ENCODE measurements at regions not wholly inside any gene's neighbourhood (a gene's known extent, or its start where the extent isn't known, plus 50 kb on each side); places are given as distances from the start of the nearest gene placed in this dataset.

DNA sequence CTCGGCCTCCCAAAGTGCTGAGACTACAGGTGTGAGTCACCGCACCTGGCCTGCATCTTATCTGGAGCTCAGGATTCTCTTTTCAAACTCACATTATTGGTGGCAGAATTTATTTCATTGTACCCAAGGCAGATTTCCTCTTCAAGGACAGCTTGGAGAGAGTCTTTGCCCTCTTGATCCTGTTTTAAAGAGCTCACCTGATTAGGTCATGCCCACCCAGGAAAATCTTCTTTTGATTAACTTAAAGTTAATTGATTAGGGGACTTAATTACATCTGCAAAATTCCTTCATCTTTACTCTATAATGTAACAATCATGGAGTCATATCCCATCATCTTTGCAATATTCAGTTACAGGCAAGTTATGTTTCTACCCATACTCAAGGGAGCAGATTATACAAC is 346.4 kb downstream of the EPHA4 start:
- DNase-seq (ENCODE audit: low read depth in 2 of 2), result no peak

DNA sequence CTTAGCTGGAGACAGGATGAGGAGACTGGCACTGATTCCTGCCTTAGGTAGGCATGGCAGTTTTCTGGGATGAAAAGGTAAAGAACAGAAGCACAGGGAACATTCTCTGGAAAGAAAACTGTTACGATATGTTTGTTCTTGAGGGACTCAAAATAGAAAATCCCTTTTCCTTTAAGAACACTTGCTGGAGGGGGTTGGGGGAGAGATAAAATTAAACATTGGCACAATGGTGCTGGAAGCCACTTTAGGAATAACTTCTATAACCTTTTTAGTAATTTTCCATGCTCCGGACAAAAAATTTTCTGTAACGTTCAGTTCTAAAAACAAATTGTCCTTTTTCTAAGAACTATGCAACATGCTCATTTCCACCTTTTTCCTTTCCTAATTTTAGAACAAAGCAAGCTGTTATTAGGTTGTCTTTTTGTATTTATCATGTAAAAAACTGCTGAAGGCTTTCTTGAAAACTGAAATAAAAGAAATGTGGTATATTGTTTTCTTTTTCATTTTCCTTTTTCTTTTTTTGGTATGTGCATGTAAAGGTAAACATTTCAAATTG is 343.8 kb downstream of the EPHA4 start:
- no peak for DNase-seq (ENCODE audit: low read depth in 2 of 2)

DNA sequence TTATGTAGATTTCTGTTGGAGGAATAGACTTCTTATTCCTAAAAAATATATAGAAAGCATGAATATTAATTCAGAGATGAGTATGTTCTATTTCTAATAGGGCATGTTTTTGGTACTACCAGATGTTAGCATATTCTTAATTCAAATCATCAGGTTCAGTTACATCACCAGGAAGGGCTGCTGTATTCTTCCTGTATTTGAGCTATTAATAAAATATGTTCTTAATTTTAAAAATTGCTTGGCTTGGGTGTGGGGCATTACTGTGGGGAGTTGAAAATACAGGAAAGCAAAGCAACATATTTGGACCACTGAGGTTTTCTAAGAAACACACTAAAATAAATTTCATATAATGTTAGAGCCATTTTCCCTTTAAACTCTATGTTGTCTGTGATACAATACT is 343.0 kb downstream of the EPHA4 start:
- no peak for DNase-seq (ENCODE audit: low read depth in 2 of 2)

DNA sequence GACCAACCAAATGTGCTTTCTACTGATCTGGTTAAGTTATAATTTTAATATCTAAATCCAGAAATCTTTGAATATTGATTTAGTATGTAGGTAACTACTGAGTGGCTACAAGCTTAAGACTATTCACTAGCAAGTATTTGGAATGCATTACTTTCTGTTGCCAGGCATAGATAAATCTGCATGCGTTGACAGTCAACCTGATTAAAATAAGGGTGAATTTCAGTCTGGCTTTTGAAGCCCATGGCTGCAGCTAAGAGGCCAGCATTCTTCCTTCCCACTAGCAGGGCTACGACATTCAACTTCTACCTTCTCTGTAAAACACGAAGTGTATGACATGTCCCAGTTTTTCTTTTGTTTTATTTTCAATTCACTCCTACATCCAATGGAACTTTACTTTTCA is 340.6 kb downstream of the EPHA4 start:
- no peak for DNase-seq (ENCODE audit: low read depth in 2 of 2)

DNA sequence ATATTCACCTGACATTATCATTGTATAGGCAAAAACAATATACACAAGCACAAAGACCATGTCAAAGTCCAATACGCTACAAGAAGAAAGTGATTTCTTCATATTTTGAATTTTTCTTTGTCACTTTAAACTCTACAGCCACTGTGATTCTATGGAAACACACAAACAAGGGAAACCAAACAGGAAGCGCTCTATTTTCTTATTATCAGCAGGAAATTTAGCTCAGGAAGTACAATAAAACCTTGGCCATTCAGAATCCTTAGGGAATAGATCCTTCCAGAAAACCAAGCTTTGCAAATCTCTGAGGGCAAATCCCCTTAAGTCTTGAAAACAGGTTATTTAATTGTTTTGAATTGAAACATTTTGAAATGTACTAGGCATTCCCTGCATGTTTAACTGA is 336.2 kb downstream of the EPHA4 start:
- DNase-seq (ENCODE audit: low read depth in 2 of 2), result no peak

DNA sequence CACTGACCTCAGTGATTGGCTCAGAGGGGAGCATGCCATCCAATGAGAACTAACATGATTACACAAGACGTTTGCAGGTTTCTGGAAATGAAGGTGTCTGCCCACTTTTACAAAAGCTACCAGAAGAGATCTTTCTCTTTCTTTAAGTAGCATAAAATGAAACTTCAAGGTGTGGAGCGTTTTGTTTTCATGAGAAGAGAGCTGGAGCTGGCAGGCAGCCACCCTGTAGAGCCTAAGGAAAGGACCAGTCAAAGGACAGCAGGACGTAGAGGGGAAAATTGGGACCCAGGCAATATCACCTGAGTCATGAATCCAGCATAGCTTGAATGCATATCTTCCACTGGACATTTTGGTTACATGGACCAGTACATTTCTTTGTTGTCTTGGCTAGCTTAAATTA is 331.0 kb downstream of the EPHA4 start:
- DNase-seq (ENCODE audit: low read depth in 2 of 2), result no peak

DNA sequence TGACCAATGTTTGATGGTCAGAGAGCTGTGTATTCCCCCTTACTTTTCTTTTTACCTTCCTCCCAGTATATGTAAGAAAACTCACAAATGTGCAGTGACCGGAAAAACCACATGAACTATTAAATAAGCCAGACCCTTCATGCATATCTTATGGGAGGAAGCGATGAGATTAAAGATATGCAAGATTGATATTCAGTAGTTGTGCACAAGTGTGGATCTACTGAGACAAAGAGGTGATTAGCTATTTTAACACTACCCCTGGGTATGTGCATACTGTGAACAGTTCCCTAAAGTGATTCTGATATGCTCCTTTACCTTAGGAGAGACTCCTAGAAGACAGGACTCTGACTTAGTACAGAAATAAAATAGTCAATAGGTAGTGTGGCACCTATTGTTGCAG is 328.3 kb downstream of the EPHA4 start:
- no peak for DNase-seq (ENCODE audit: low read depth in 2 of 2)

DNA sequence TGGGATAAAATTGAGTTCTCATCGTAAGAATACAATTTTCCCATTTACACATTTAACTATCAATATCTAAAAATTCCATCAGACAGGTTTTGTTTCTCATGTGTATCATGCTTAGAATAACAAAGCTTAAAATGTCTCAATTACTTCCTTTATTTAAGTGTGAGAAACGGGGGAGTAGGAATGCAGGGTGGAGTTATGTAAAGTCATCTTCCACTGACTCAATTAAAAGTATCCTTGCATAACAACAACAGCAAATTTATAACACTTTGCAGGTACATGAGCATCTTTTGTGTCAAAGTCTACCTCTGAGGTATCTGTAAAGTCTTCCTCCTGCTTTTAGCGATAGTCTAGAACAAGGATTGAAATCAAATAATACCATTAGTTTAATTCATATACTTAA is 327.1 kb downstream of the EPHA4 start:
- DNase-seq (ENCODE audit: low read depth in 2 of 2), result no peak

DNA sequence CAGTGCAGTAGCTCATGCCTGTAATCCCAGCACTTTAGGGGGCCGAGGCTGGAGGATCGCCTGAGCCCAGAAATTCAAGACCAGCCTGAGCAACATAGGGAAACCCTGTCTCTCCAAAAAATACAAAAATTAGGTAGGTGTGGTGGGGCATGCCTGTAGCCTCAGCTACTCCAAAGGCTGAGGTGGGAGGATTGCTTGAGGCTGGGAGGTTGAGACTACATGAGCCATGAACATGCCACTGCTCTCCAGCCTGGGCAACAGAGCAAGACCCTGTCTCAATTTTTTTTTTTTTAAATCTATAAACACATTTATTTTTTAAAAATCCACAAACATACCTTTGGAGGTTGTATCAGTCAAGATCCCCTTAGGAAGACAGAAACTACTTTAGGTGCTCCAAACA is 326.3 kb downstream of the EPHA4 start:
- no peak for DNase-seq (ENCODE audit: low read depth in 2 of 2)

DNA sequence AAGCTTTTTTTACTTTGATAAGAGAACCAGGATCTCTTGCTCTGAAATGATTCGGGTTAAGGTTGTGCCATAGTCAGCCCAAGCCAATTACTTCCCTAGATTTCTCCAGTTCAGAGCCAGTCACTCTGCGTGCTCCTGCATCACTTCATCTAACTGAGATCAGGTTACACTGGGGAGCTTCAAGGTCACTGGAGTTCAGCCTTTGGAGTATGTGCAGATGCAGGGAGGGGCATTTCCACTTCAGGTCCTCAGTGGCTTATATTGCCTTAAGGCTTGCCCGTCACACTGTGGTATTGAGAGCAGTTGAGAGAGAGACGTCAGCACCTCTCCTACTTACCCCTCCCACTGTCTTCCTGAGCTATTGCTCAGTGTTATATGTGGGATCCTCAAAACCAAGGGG is 317.8 kb downstream of the EPHA4 start:
- no peak for DNase-seq (ENCODE audit: low read depth in 2 of 2)

DNA sequence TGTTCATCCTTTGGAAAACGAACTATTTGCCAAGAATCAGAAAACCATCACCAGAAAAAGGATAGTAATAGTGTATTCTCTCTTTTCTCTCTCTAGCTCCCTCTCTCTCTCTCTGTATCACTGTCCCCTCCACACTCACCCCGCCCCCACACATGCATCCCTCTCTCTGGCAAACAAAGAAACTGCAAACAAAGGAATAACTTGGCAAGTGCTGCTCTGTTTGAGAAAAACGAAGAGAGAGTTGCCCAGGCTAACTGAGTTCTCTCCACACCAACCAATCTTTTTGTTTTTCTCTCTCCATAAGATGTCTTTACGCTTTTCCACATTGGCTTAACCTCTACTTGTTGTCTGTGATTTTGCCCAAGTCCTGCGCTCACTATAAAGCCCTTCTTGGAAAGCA is 316.2 kb downstream of the EPHA4 start:
- no peak for DNase-seq (ENCODE audit: low read depth in 2 of 2)

DNA sequence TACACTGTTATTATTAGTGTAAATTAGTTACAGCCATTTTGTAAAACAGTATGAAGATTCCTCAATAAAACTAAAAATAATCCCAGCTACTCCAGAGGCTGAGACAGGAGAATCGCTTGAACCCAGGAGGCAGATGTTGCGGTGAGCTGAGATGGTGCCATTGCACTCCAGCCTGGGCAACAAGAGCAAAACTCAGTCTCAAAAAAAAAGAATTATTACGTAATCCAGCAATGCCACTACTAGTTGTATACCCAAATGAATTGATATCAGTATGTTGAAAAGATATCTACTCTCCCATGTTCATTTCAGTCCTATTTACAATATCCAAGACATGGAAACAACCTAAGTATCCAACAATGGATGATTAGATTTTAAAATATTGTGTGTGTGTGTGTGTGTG is 313.6 kb downstream of the EPHA4 start:
- DNase-seq (ENCODE audit: low read depth in 2 of 2), result no peak

DNA sequence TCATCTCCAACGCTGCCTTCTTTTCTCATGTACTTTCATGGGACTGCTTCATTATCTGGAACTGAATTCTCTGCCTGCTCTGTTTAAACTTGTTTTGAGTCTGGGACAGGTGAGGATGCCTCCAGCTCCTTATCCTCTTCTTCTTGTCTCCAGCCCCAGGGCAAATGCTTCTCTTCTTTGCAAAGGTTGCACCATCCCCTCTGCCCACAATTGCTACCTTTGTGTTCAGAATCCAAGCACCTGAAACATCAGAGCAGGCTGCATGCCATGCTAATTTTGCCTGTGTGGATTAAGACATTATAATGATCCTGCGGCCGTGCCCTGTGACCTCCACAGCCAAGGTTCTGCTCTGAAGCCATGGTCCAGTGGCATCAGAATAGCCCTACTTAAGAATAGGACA is 309.5 kb downstream of the EPHA4 start:
- no peak for DNase-seq (ENCODE audit: low read depth in 2 of 2)

DNA sequence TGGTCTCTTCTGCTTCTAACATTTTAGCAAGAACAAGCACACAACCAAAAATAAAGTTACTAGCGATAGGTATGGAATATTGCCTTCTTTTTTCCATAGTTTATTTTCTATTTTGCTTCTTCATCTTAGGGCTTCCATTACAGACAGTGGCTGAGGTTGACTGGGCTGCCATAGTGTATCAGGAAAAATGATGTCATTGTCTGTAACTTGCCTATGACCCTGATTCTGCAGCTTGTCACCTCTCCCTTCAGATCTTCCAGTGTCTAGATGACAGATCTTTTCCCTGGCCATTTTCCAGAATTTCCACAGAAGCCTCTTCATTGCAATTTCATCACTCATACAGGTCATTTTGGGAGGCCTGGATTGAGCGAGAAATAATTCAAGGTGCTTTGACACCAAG is 308.5 kb downstream of the EPHA4 start:
- DNase-seq (ENCODE audit: low read depth in 2 of 2), result no peak

DNA sequence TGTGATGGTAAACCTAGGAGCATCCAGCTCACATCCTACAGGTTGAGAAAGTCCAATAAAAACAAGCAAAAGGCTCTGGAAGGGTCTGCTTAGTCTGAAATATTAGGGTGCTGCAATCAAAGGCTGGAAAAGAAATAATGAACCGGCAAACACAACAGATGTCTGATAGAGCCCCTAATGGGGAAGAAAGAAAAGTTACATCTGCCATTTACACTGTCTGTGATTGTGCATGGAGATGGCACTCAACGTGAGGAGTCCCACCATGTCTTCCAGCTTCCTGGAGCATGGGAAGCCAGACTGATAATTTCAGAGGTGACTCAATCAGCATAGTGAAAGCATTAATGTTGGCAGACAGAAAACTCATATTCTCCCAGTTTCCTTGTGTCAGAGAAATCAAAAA is 307.8 kb downstream of the EPHA4 start:
- DNase-seq (ENCODE audit: low read depth in 2 of 2), result no peak

DNA sequence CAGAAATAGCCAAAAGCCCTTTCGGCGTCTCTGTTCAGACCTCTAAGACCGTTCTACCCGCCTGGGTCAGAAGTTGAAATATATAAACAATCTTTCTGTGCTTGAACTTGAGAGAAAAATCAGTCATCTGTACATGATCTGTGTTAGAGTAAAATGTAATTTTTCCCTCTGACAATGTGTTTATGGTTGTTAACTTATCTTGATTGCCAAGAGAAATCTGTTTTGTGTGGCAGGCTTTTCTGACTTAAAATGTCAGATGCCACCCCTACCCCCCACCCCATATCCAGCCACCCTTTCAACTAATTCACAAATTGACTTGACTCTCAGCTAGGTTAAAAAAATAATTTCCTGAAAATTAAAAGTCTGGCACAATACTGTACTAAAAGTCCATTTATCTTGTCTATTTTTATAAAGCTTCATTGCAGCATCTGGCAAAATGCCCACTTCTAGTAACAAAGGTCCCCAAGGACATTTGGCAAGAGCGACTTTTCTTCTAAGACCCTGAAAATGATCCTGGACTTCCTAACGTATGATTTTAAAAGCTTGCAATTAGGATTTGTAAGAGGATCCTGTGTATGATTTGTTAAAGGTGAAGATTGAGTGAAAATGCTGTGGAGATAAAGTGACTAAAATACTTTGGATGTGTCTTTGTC is 304.2 kb downstream of the EPHA4 start:
- no peak for DNase-seq (ENCODE audit: low read depth in 2 of 2)

DNA sequence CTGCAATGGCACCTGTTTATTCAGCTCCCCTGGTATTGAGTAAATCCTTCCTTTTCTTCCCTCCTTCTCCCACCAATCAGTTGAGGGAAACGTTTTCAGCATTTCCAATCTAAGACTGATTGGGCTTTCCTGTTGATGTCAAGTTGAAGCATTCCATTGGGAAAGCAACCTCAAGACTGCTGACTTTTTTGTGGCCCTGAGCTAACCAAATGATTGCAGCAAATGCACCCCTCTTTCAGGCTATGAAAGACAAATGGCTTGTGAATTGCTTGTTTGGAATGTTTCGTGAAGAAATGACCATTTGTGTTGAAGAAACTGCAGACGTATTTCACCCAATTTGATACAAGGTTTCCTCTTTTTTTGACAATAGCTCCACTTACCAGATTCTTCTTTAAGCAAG is 303.5 kb downstream of the EPHA4 start:
- DNase-seq (ENCODE audit: low read depth in 2 of 2), result no peak

DNA sequence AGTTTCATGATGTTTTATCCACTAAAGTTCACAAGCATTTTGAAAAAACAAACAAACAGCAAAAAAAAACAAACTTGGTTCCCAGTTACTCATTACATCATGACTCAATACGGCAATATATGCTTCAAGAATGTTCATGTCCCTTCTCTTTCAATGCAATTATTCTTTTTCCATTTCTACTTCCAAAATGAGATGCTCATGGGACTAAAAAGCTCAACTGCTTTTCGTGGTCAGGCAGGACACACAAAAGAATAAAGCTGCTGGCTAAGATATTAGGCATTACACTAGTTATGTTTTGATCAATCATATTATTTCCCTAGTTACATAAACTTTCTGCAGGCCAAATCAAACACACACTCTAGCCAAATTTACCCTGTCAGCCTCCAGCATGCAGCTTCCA is 301.3 kb downstream of the EPHA4 start:
- no peak for DNase-seq (ENCODE audit: low read depth in 2 of 2)

DNA sequence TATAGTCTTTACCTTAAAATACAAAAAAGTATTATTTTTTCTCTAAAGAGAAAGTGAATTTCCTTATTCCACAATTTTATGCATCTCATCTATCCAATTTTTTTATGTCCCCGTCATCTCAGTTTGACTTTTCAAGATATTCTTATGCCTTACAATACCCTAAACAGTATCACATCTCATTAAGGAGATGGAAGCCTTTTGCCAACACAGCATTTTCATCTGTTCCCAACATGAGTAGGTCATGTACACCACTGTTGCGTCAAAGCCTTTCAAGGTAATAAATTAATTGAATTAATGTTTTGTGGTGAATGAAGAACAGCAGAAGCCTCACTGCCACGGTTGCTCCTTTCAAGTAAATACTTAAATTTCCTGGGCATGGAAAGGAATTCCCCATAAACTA is 299.4 kb downstream of the EPHA4 start:
- DNase-seq (ENCODE audit: low read depth in 2 of 2), result no peak

DNA sequence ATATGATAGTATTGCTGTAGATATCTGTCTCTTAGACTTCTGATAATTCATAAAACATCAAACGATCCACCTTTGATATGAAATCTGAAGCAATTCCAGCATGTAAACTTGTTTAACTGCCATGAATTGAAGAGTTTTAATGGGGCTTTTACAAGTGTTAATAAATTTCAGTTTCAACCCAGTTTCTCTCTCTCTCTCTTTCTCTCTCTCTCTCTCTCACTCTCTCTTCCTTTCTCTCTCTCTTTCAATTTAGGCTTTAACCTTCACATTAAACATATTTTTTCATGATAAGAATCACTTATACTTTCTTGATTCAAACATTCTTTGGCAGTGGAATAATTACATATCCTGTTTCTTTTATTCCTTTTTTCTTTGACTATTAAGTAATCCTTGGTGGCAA is 296.1 kb downstream of the EPHA4 start:
- DNase-seq (ENCODE audit: low read depth in 2 of 2), result no peak

DNA sequence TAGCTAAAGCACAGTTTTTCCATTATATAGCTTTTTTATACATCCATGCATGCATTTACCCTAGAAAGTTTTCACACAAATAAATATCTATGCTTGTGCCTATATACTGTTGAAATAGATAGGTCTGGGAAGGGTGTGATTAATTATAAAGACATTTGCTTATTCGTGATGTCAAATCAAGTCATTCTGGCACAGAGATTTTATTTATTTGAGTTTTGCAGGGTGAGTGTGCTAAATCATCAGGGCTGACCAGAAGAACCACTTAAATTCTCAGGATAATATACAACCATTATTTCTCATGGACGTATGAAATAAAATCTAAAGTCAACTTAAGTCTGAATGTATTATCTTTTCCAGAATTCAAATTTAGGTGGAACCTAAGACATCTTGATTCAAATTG is 295.5 kb downstream of the EPHA4 start:
- DNase-seq (ENCODE audit: low read depth in 2 of 2), result no peak

DNA sequence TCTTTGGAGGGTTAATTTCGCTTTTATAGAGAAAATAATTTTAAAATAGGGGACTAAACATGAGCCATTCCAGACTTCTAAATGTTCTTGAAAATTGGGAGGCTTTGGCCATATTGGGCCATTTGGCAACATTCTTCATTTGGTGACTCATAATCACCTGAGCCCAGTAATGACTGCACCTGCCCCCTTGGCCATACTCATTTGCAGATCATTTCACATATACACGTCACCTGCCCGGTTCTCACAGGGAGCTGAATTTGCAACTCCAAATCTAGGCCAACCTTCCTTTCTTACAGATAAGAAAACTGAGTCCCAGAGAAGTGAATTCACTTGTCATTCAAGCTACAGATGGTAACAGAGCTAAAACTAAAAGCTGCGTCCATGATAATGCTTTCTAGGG is 289.7 kb downstream of the EPHA4 start:
- no peak for DNase-seq (ENCODE audit: low read depth in 2 of 2)

DNA sequence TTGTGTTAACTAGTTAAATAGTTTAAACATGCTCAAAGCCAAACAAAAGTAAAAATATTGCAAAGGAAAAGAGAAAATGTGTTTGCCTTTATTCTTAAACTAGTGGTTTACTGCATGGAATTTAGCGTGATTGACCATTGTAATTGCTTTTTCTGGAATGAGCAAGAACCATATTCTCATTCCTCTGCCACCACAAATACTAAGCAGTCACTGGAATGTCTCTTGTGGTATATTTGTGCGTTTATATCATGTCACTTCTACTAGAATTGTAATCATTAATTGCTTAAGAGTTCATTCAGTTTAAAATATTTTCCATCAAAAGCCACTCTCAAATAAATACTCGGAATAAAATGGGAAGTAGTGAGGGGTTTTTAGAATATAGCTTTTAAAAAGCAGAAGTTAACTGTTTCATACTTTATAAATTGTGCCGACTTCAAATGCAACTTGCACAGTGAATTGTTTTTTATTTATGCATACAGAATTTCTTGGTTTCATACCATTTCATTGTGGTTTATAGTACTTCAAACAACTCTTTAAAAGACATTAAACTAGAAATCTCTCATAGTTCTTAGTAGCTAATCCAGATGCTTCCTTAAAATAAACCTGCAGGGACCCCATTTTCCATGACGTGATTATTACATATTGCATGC is 288.1 kb downstream of the EPHA4 start:
- no peak for DNase-seq (ENCODE audit: low read depth in 2 of 2)

DNA sequence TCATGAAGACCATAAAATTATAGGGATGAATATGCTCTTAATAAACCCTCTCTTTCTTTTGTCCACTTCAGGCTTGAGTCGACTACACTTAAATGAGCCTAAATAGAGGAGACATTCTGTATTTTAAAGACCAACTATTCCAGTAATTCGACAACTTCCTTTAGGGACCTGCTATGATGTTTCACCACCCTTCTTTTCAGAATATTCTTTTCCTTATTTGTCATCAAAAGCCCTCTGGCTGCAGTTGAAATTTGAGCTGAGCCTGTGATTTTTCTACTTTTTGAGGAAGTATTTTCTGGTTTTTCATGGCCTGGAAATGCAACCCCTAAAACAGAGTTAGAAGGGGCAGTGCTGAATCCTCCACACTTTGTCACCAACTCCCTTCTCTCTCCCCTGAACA is 287.0 kb downstream of the EPHA4 start:
- no peak for DNase-seq (ENCODE audit: low read depth in 2 of 2)

Data from activated CD4-positive, alpha-beta T cell treated with anti-CD3 and anti-CD28 coated beads for 24 hours (primary cell).